ENCODE measurements at regions not wholly inside any gene's neighbourhood (a gene's known extent, or its start where the extent isn't known, plus 50 kb on each side); places are given as distances from the start of the nearest gene placed in this dataset.

GRCh38 chr6:153591159-153591558 is 447.9 kb upstream of the OPRM1 start:
- TF ChIP-seq CTCF (IDR thresholded peaks at IDR 0.05) (no peak), EP300 (IDR thresholded peaks at IDR 0.05) (no peak), POLR2A (IDR thresholded peaks at IDR 0.05) (no peak), POLR2AphosphoS5 (IDR thresholded peaks at IDR 0.05) (no peak)
- DNase-seq = no peak
- intact Hi-C loops (cut with DNase I) = no loop called here
- H3K27me3 ChIP-seq = no peaks in the 10 kb centered on the region
- no peaks in the 10 kb centered on the region for H3K4me1 ChIP-seq
- no peaks in the 10 kb centered on the region for H3K9me3 ChIP-seq
- H3K27ac ChIP-seq = no peak overlapping the region
- H3K36me3 ChIP-seq = no peaks in the 10 kb centered on the region
- H3K4me3 ChIP-seq = no peak overlapping the region

- intact Hi-C loops (cut with DNase I) = no loop called here
- Histone ChIP-seq H3K27me3 (no peaks in the 10 kb centered on the region), H3K4me3 (no peak overlapping the region), H3K9me3 (no peaks in the 10 kb centered on the region), H3K4me1 (no peaks in the 10 kb centered on the region), H3K27ac (no peak overlapping the region), H3K36me3 (no peaks in the 10 kb centered on the region)
- no peak for DNase-seq
- TF ChIP-seq POLR2AphosphoS5 (IDR thresholded peaks at IDR 0.05) = no peak
- TF ChIP-seq POLR2A (IDR thresholded peaks at IDR 0.05) = no peak
- TF ChIP-seq CTCF (IDR thresholded peaks at IDR 0.05) = no peak
- no peak for TF ChIP-seq EP300 (IDR thresholded peaks at IDR 0.05)
Measured at GRCh38 chr6:153590411-153590810, 448.6 kb upstream of the OPRM1 start.

GRCh38 chr6:153588330-153588729 is 450.7 kb upstream of the OPRM1 start:
- Histone ChIP-seq H3K27me3 (no peaks in the 10 kb centered on the region), H3K4me1 (no peaks in the 10 kb centered on the region), H3K36me3 (no peaks in the 10 kb centered on the region), H3K27ac (no peak overlapping the region), H3K4me3 (no peak overlapping the region), H3K9me3 (no peaks in the 10 kb centered on the region)
- 75 to 85% methylated on average over 3 of the region's 3 CpGs for WGBS, 2 donors
- TF ChIP-seq POLR2AphosphoS5 (IDR thresholded peaks at IDR 0.05) (no peak), EP300 (IDR thresholded peaks at IDR 0.05) (no peak), POLR2A (IDR thresholded peaks at IDR 0.05) (no peak), CTCF (IDR thresholded peaks at IDR 0.05) (no peak)
- no peak for DNase-seq
- intact Hi-C loops (cut with DNase I) = no loop called here

GRCh38 chr6:153583685-153584084 is 452.6 kb upstream of the RGS17 start:
- no peaks in the 10 kb centered on the region for H3K4me1 ChIP-seq
- WGBS, 2 donors = 62 to 78% methylated on average over 2 of the region's 2 CpGs
- H3K27ac ChIP-seq = no peak overlapping the region
- TF ChIP-seq CTCF (IDR thresholded peaks at IDR 0.05) = no peak
- no peak for TF ChIP-seq POLR2AphosphoS5 (IDR thresholded peaks at IDR 0.05)
- TF ChIP-seq POLR2A (IDR thresholded peaks at IDR 0.05) = no peak
- TF ChIP-seq EP300 (IDR thresholded peaks at IDR 0.05) = no peak
- no peak overlapping the region for H3K4me3 ChIP-seq
- no peak for DNase-seq
- no peaks in the 10 kb centered on the region for H3K36me3 ChIP-seq
- H3K9me3 ChIP-seq = no peaks in the 10 kb centered on the region
- H3K27me3 ChIP-seq = no peaks in the 10 kb centered on the region
- intact Hi-C loops (cut with DNase I) = no loop called here

- intact Hi-C loops (cut with DNase I) = no loop called here
- Histone ChIP-seq H3K27me3 (no peaks in the 10 kb centered on the region), H3K9me3 (peaks cover 0 to 2% (median 0%) of the 10 kb centered on the region in 4 donors), H3K4me3 (no peak overlapping the region), H3K27ac (no peak overlapping the region), H3K36me3 (no peaks in the 10 kb centered on the region), H3K4me1 (no peaks in the 10 kb centered on the region)
- DNase-seq = no peak
- WGBS, 2 donors = 40 to 66% methylated on average over 2 of the region's 2 CpGs
- TF ChIP-seq EP300 (IDR thresholded peaks at IDR 0.05) = no peak
- no peak for TF ChIP-seq CTCF (IDR thresholded peaks at IDR 0.05)
- no peak for TF ChIP-seq POLR2A (IDR thresholded peaks at IDR 0.05)
- TF ChIP-seq POLR2AphosphoS5 (IDR thresholded peaks at IDR 0.05) = no peak
Measured at GRCh38 chr6:153580776-153581175, 449.7 kb upstream of the RGS17 start.
